ENCODE measurements at regions not wholly inside any gene's neighbourhood (a gene's known extent, or its start where the extent isn't known, plus 50 kb on each side); places are given as distances from the start of the nearest gene placed in this dataset.
"Not testable (repeated sequence)": the region's sequence is repeated elsewhere in the genome, so short reads cannot be mapped to it uniquely, and the experiment has no call there.

- ChIA-PET CTCF (no interaction called here), POLR2A (no interaction called here)
- ATAC-seq = no peak
- peaks cover 5% of the 10 kb centered on the region; the same call in 1 of the 2 replicates for H3K9me3 Mint-ChIP-seq
- no peak overlapping the region for H3K4me3 Mint-ChIP-seq
- H3K4me1 Mint-ChIP-seq = peaks cover 9% of the 10 kb centered on the region
- TF ChIP-seq JAZF1 (CRISPR knock-in tag; IDR thresholded peaks at IDR 0.05) = no peak
- TF ChIP-seq ZMAT4 (CRISPR knock-in tag; IDR thresholded peaks at IDR 0.05) = no peak
- no peak for TF ChIP-seq NFYB (CRISPR knock-in tag; conservative IDR thresholded peaks at IDR 0.05; ENCODE audit: low read depth)
- TF ChIP-seq ZNF512 (CRISPR knock-in tag; IDR thresholded peaks at IDR 0.05; ENCODE audit: borderline replicate concordance) = no peak
- no peak for TF ChIP-seq HMGXB4 (CRISPR knock-in tag; IDR thresholded peaks at IDR 0.05)
- TF ChIP-seq NFE2L1 (CRISPR knock-in tag; IDR thresholded peaks at IDR 0.05) = no peak
- no peak for TF ChIP-seq FOXJ3 (CRISPR knock-in tag; IDR thresholded peaks at IDR 0.05; ENCODE audit: borderline replicate concordance)
- TF ChIP-seq ETV6 (CRISPR knock-in tag; IDR thresholded peaks at IDR 0.05) = no peak
- no peak for TF ChIP-seq STAT6 (CRISPR knock-in tag; conservative IDR thresholded peaks at IDR 0.05; ENCODE audit: low read depth)
- TF ChIP-seq ZNF396 (CRISPR knock-in tag; IDR thresholded peaks at IDR 0.05; ENCODE audit: borderline replicate concordance) = no peak
- TF ChIP-seq JUN (CRISPR knock-in tag; IDR thresholded peaks at IDR 0.05) = no peak
- H3K27me3 Mint-ChIP-seq (ENCODE audit: low read depth) = no peaks in the 10 kb centered on the region; the same call in 1 of the 2 replicates
- no peak for DNase-seq (ENCODE audit: low spot score)
- H3K27ac Mint-ChIP-seq = no peak overlapping the region
- H3K36me3 Mint-ChIP-seq = no peaks in the 10 kb centered on the region
Observed at GRCh38 chr11:107257710-107258109, 199.9 kb downstream of the CWF19L2 start.

GRCh38 chr11:107253661-107254060 is 204.0 kb downstream of the CWF19L2 start:
- H3K4me3 Mint-ChIP-seq; H3K27me3 Mint-ChIP-seq (ENCODE audit: low read depth); CTCF ChIA-PET; ATAC-seq; DNase-seq (ENCODE audit: low spot score); H3K36me3 Mint-ChIP-seq; POLR2A ChIA-PET: not testable (repeated sequence)
- Mint-ChIP-seq H3K9me3 (peaks cover 21% of the 10 kb centered on the region), H3K4me1 (peaks cover 12% of the 10 kb centered on the region), H3K27ac (peak overlapping the region; percentile 67; the same call in 1 of the 2 replicates)

- H3K36me3 Mint-ChIP-seq = no peaks in the 10 kb centered on the region
- no peak for DNase-seq (ENCODE audit: low spot score)
- no peak for ATAC-seq
- peaks cover 22% of the 10 kb centered on the region for H3K9me3 Mint-ChIP-seq
- no peak overlapping the region for H3K4me3 Mint-ChIP-seq
- no peaks in the 10 kb centered on the region for H3K27me3 Mint-ChIP-seq (ENCODE audit: low read depth)
- H3K4me1 Mint-ChIP-seq = peaks cover 12% of the 10 kb centered on the region
- H3K27ac Mint-ChIP-seq = no peak overlapping the region
- POLR2A ChIA-PET = no interaction called here
- TF ChIP-seq E2F1 (CRISPR knock-in tag; IDR thresholded peaks at IDR 0.05) (no peak), SP1 (CRISPR knock-in tag; conservative IDR thresholded peaks at IDR 0.05) (no peak), CREB1 (CRISPR knock-in tag; IDR thresholded peaks at IDR 0.05) (no peak), MXD4 (CRISPR knock-in tag; IDR thresholded peaks at IDR 0.05; ENCODE audit: borderline replicate concordance) (no peak), SMAD3 (CRISPR knock-in tag; IDR thresholded peaks at IDR 0.05; ENCODE audit: borderline replicate concordance) (no peak)
- CTCF ChIA-PET = no interaction called here
Observed at GRCh38 chr11:107252429-107253161, 205.0 kb downstream of the CWF19L2 start.

Measured in WTC11 (cell line).